ENCODE measurements at regions not wholly inside any gene's neighbourhood (a gene's known extent, or its start where the extent isn't known, plus 50 kb on each side); places are given as distances from the start of the nearest gene placed in this dataset.
A peak's percentile ranks its signal among the peaks of the same experiment; 100 is the strongest.

GRCh38 chr12:68470664-68471328 lies 138.6 kb upstream of the MDM1 start:
- H3K9ac ChIP-seq = no peak overlapping the region
- no peaks in the 10 kb centered on the region for H3K27me3 ChIP-seq (ENCODE audit: insufficient read depth, low read depth)
- no peaks in the 10 kb centered on the region for H4K20me1 ChIP-seq (ENCODE audit: insufficient read depth)
- TF ChIP-seq CTCF (conservative IDR thresholded peaks at IDR 0.05; ENCODE audit: low read depth, low read length) = no peak
- H3K4me2 ChIP-seq = no peak overlapping the region
- H3K4me1 ChIP-seq (ENCODE audit: low read depth, poor library complexity, severe bottlenecking) = peaks cover 23% of the 10 kb centered on the region
- H3K36me3 ChIP-seq (ENCODE audit: insufficient read depth) = no peaks in the 10 kb centered on the region
- H2AFZ ChIP-seq (ENCODE audit: low read depth) = no peak overlapping the region
- no peak overlapping the region for H3K27ac ChIP-seq
- no peak overlapping the region for H3K4me3 ChIP-seq (IDR thresholded peaks at IDR 0.05; ENCODE audit: insufficient read depth, low read depth, low read length)
- no peaks in the 10 kb centered on the region for H3K79me2 ChIP-seq (ENCODE audit: insufficient read depth, low read depth)

- H3K27ac ChIP-seq = no peak overlapping the region
- no peaks in the 10 kb centered on the region for H4K20me1 ChIP-seq (ENCODE audit: insufficient read depth)
Measured at GRCh38 chr12:68474467-68475204, 136.1 kb upstream of the RAP1B start.

GRCh38 chr12:68476794-68477193 lies 133.9 kb upstream of the RAP1B start:
- Histone ChIP-seq H4K20me1 (ENCODE audit: insufficient read depth) (no peaks in the 10 kb centered on the region), H3K4me2 (no peak overlapping the region), H3K27me3 (ENCODE audit: insufficient read depth, low read depth) (no peaks in the 10 kb centered on the region), H3K4me3 (IDR thresholded peaks at IDR 0.05; ENCODE audit: insufficient read depth, low read depth, low read length) (no peak overlapping the region), H3K79me2 (ENCODE audit: insufficient read depth, low read depth) (no peaks in the 10 kb centered on the region), H3K4me1 (ENCODE audit: low read depth, poor library complexity, severe bottlenecking) (peaks cover 40% of the 10 kb centered on the region), H3K36me3 (ENCODE audit: insufficient read depth) (no peaks in the 10 kb centered on the region), H3K9ac (no peak overlapping the region), H3K27ac (no peak overlapping the region), H2AFZ (ENCODE audit: low read depth) (no peak overlapping the region)
- TF ChIP-seq CTCF (conservative IDR thresholded peaks at IDR 0.05; ENCODE audit: low read depth, low read length) = no peak

More at GRCh38 chr12:68474467-68475204, 136.1 kb upstream of the RAP1B start:
- no peak overlapping the region for H3K4me3 ChIP-seq (IDR thresholded peaks at IDR 0.05; ENCODE audit: insufficient read depth, low read depth, low read length)
- H3K9ac ChIP-seq = no peak overlapping the region
- no peak overlapping the region for H2AFZ ChIP-seq (ENCODE audit: low read depth)
- H3K4me2 ChIP-seq = peak overlapping the region; percentile 18; the same call in 1 of the 2 replicates
- H3K27me3 ChIP-seq (ENCODE audit: insufficient read depth, low read depth) = no peaks in the 10 kb centered on the region
- H3K36me3 ChIP-seq (ENCODE audit: insufficient read depth) = no peaks in the 10 kb centered on the region
- no peak for TF ChIP-seq CTCF (conservative IDR thresholded peaks at IDR 0.05; ENCODE audit: low read depth, low read length)
- peaks cover 18% of the 10 kb centered on the region for H3K4me1 ChIP-seq (ENCODE audit: low read depth, poor library complexity, severe bottlenecking)
- H3K79me2 ChIP-seq (ENCODE audit: insufficient read depth, low read depth) = no peaks in the 10 kb centered on the region

- H3K27me3 ChIP-seq (ENCODE audit: insufficient read depth, low read depth) = no peaks in the 10 kb centered on the region
- no peak overlapping the region for H2AFZ ChIP-seq (ENCODE audit: low read depth)
- no peak for TF ChIP-seq CTCF (conservative IDR thresholded peaks at IDR 0.05; ENCODE audit: low read depth, low read length)
- peaks cover 45% of the 10 kb centered on the region for H3K4me1 ChIP-seq (ENCODE audit: low read depth, poor library complexity, severe bottlenecking)
- no peak overlapping the region for H3K4me2 ChIP-seq
- H3K36me3 ChIP-seq (ENCODE audit: insufficient read depth) = no peaks in the 10 kb centered on the region
- H4K20me1 ChIP-seq (ENCODE audit: insufficient read depth) = no peaks in the 10 kb centered on the region
- H3K9ac ChIP-seq = no peak overlapping the region
- no peak overlapping the region for H3K27ac ChIP-seq
- H3K79me2 ChIP-seq (ENCODE audit: insufficient read depth, low read depth) = no peaks in the 10 kb centered on the region
- no peak overlapping the region for H3K4me3 ChIP-seq (IDR thresholded peaks at IDR 0.05; ENCODE audit: insufficient read depth, low read depth, low read length)
Measured at GRCh38 chr12:68477261-68477772, 133.4 kb upstream of the RAP1B start.

All from KMS-11 (cell line).